Tibial artery (tissue), 4 donors: ENCODE measurements at regions not wholly inside any gene's neighbourhood (a gene's known extent, or its start where the extent isn't known, plus 50 kb on each side); places are given as distances from the start of the nearest gene placed in this dataset.

Experiments
- DNase-seq, 2 donors: peaks; one replicate each; pipeline ENCODE4 v3.0.0-alpha.2; 2019
- H3K27ac ChIP-seq, 2 donors: fragments of 200-600 bp; sonication (generic) in 1 of 2; 1 replicate in 1 of 2; 2 replicates in 1 of 2; pipeline ENCODE4 v1.5.1; 2018 to 2019; ENCODE audit warnings: mild to moderate bottlenecking in 1 of 2
- H3K27me3 ChIP-seq, 2 donors: fragments of 200-600 bp; sonication (generic) in 1 of 2; one replicate each; pipeline versions ENCODE4 v1.5.1 to v1.6.0; 2016 to 2019
- H3K36me3 ChIP-seq, 3 donors: fragments of 200-600 bp; sonication (generic) in 2 of 3; one replicate each; pipeline ENCODE4 v1.5.1; 2016 to 2019; ENCODE audit warnings: mild to moderate bottlenecking in 2 of 3
- H3K4me1 ChIP-seq, 4 donors: fragments of 200-600 bp; sonication (generic) in 2 of 4; 1 replicate in 3 of 4; 2 replicates in 1 of 4; pipeline ENCODE4 v1.5.1; 2016 to 2019
- H3K4me3 ChIP-seq, 2 donors: fragments of 200-600 bp; sonication (generic) in 1 of 2; 1 replicate in 1 of 2; 2 replicates in 1 of 2; pipeline ENCODE4 v1.5.1; 2018 to 2019; ENCODE audit warnings: mild to moderate bottlenecking in 2 of 2
- H3K9me3 ChIP-seq, 3 donors: fragments of 200-600 bp; sonication (generic) in 1 of 3; one replicate each; pipeline ENCODE4 v1.5.1; 2016 to 2019
- CTCF ChIP-seq, 2 experiments: fragments of 200-600 bp in 1 of 2; fragments of 450-650 bp in 1 of 2; IDR thresholded peaks; one replicate each; pipeline ENCODE4 v1.5.1; 2017 to 2019; ENCODE audit warnings: antibody characterized with exemption in 2 of 2, mild to moderate bottlenecking in 1 of 2, moderate library complexity in 1 of 2
- intact Hi-C: fragments of 100-400 bp; cut with DNase I; formaldehyde crosslinking; loops from one replicate; pipeline ENCODE4 v1.15.0; 2023; ENCODE audit warnings: low total_unique reads

- intact Hi-C loops: no loop called here
- no peak overlapping the region for H3K27ac ChIP-seq
- no peak for DNase-seq
- no peaks in the 10 kb centered on the region for H3K4me1 ChIP-seq
- no peaks in the 10 kb centered on the region for H3K27me3 ChIP-seq
- H3K4me3 ChIP-seq: no peak overlapping the region
- TF ChIP-seq CTCF (IDR thresholded peaks at IDR 0.05): no peak
- H3K9me3 ChIP-seq: no peaks in the 10 kb centered on the region
- no peaks in the 10 kb centered on the region for H3K36me3 ChIP-seq
Measured at GRCh38 chr2:145601361-145601925, 1081.5 kb upstream of the ZEB2 start.

- intact Hi-C loops: no loop called here
- TF ChIP-seq CTCF (IDR thresholded peaks at IDR 0.05): no peak
- Histone ChIP-seq H3K27me3 (no peaks in the 10 kb centered on the region), H3K9me3 (no peaks in the 10 kb centered on the region), H3K27ac (no peak overlapping the region), H3K36me3 (no peaks in the 10 kb centered on the region), H3K4me3 (no peak overlapping the region), H3K4me1 (no peaks in the 10 kb centered on the region)
- no peak for DNase-seq
Measured at GRCh38 chr2:145600811-145601210, 1080.9 kb upstream of the ZEB2 start.

- Histone ChIP-seq H3K9me3 (no peaks in the 10 kb centered on the region), H3K27ac (no peak overlapping the region), H3K4me3 (no peak overlapping the region), H3K36me3 (no peaks in the 10 kb centered on the region), H3K27me3 (no peaks in the 10 kb centered on the region), H3K4me1 (no peaks in the 10 kb centered on the region)
- no peak for DNase-seq
- intact Hi-C loops: no loop called here
- no peak for TF ChIP-seq CTCF (IDR thresholded peaks at IDR 0.05)
Measured at GRCh38 chr2:145599756-145600155, 1079.8 kb upstream of the ZEB2 start.

GRCh38 chr2:145598434-145598833 is 1078.5 kb upstream of the ZEB2 start:
- H3K27me3 ChIP-seq: no peaks in the 10 kb centered on the region
- H3K9me3 ChIP-seq: no peaks in the 10 kb centered on the region
- H3K27ac ChIP-seq: no peak overlapping the region
- H3K4me1 ChIP-seq: no peaks in the 10 kb centered on the region
- no peak overlapping the region for H3K4me3 ChIP-seq
- no peaks in the 10 kb centered on the region for H3K36me3 ChIP-seq
- no peak for TF ChIP-seq CTCF (IDR thresholded peaks at IDR 0.05)
- DNase-seq: no peak
- intact Hi-C loops: no loop called here

GRCh38 chr2:145597809-145598208 is 1077.9 kb upstream of the ZEB2 start:
- Histone ChIP-seq H3K27me3 (no peaks in the 10 kb centered on the region), H3K4me1 (no peaks in the 10 kb centered on the region), H3K4me3 (no peak overlapping the region), H3K36me3 (no peaks in the 10 kb centered on the region), H3K9me3 (no peaks in the 10 kb centered on the region), H3K27ac (no peak overlapping the region)
- TF ChIP-seq CTCF (IDR thresholded peaks at IDR 0.05): no peak
- intact Hi-C loops: no loop called here
- DNase-seq: no peak

- H3K4me3 ChIP-seq: no peak overlapping the region
- intact Hi-C loops: no loop called here
- no peaks in the 10 kb centered on the region for H3K27me3 ChIP-seq
- TF ChIP-seq CTCF (IDR thresholded peaks at IDR 0.05): no peak
- DNase-seq: no peak
- H3K27ac ChIP-seq: no peak overlapping the region
- no peaks in the 10 kb centered on the region for H3K4me1 ChIP-seq
- H3K9me3 ChIP-seq: no peaks in the 10 kb centered on the region
- no peaks in the 10 kb centered on the region for H3K36me3 ChIP-seq
Measured at GRCh38 chr2:145597006-145597405, 1077.1 kb upstream of the ZEB2 start.
